ENCODE measurements at regions not wholly inside any gene's neighbourhood (a gene's known extent, or its start where the extent isn't known, plus 50 kb on each side); places are given as distances from the start of the nearest gene placed in this dataset.
"Not testable (repeated sequence)": the region's sequence is repeated elsewhere in the genome, so short reads cannot be mapped to it uniquely, and the experiment has no call there.

DNA sequence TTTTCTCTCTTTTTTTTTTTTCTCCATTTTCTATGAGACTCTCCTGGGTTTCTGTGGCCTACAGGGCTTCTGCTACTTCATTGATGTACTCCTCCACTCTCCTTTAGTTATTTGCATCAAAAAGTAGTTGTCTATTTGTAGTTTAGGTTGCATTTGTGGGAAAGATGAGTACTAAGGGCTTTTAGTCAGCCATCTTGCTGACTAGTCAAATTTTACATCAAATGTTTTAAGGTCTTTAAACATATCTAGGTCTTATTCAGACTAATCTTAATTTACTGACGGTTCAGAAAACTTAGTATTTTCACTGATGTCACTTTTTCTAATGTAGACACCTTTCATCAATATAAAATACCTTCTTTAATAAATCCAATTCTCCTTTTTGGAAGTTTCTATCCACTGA lies 871.0 kb downstream of the PLOD2 start:
- no peak for DNase-seq (ENCODE audit: low read depth)
- H3K4me3 ChIP-seq (ENCODE audit: control insufficient read depth, low read depth, low read length): no peak overlapping the region
- TF ChIP-seq, protein P1, sequence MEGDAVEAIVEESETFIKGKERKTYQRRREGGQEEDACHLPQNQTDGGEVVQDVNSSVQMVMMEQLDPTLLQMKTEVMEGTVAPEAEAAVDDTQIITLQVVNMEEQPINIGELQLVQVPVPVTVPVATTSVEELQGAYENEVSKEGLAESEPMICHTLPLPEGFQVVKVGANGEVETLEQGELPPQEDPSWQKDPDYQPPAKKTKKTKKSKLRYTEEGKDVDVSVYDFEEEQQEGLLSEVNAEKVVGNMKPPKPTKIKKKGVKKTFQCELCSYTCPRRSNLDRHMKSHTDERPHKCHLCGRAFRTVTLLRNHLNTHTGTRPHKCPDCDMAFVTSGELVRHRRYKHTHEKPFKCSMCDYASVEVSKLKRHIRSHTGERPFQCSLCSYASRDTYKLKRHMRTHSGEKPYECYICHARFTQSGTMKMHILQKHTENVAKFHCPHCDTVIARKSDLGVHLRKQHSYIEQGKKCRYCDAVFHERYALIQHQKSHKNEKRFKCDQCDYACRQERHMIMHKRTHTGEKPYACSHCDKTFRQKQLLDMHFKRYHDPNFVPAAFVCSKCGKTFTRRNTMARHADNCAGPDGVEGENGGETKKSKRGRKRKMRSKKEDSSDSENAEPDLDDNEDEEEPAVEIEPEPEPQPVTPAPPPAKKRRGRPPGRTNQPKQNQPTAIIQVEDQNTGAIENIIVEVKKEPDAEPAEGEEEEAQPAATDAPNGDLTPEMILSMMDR (conservative IDR thresholded peaks at IDR 0.05; ENCODE audit: control insufficient read depth, insufficient read depth, low read depth, low read length): no peak

DNA sequence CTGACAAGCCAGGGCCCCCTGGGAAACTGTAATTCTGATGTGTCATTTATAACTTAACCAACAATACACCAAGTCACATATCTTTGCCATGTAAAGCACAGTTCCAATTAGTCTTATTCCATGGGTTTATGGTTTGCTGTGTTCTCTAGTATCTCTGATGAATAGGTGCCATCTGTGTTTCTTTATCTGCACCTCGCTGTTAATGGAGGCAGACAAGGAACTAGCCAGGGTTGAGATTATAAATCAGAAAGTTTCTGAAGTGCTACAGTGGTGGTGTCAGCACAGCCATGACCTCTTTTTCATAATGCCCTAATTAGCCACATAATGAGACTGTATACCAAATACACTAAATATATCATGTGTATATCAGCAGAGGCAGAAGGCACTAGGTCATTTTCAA lies 866.4 kb downstream of the PLOD2 start:
- TF ChIP-seq, protein P1 (conservative IDR thresholded peaks at IDR 0.05; ENCODE audit: control insufficient read depth, insufficient read depth, low read depth, low read length): no peak
- H3K4me3 ChIP-seq (ENCODE audit: control insufficient read depth, low read depth, low read length): no peak overlapping the region
- DNase-seq (ENCODE audit: low read depth): no peak

DNA sequence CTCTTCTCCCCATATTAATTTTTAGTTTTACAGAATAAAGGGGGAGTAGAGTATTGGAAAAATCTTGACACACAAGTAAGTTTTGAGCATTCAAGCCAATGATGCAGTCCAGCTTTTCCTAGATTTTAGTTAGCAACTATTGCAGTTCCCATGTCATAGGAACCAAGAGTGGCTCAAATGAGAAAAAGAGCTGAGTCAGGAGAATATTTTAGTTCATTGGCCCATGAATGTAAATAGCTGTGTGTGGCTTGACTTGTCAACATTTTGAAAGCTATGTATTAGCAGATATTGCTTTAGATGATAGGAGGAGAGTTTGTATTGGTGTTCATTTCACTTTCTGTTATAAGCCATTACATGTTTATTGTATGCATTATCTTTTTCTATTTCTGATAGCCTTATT lies 853.7 kb downstream of the PLOD2 start:
- TF ChIP-seq, protein P1 (conservative IDR thresholded peaks at IDR 0.05; ENCODE audit: control insufficient read depth, insufficient read depth, low read depth, low read length): no peak
- no peak overlapping the region for H3K4me3 ChIP-seq (ENCODE audit: control insufficient read depth, low read depth, low read length)
- no peak for DNase-seq (ENCODE audit: low read depth)

DNA sequence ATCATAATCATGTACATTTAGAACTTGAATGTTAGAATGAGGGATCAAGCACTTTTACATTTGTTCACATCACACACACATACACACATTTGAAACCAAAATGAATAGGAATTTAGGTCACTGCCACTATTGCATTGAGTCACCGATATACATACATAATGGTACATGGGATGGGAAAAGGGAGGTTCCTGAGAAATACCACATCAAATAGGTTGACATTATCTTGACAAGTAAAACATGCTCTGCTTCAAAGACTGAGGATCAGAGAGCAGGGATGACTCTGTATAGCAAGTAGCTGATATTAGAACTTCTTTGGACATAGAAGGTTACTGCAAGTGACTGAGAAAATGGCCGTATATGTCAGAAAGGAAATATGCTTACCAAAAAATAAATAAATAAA lies 847.2 kb downstream of the PLOD2 start:
- H3K4me3 ChIP-seq (ENCODE audit: control insufficient read depth, low read depth, low read length): no peak overlapping the region
- TF ChIP-seq, protein P1 (conservative IDR thresholded peaks at IDR 0.05; ENCODE audit: control insufficient read depth, insufficient read depth, low read depth, low read length): no peak
- no peak for DNase-seq (ENCODE audit: low read depth)

DNA sequence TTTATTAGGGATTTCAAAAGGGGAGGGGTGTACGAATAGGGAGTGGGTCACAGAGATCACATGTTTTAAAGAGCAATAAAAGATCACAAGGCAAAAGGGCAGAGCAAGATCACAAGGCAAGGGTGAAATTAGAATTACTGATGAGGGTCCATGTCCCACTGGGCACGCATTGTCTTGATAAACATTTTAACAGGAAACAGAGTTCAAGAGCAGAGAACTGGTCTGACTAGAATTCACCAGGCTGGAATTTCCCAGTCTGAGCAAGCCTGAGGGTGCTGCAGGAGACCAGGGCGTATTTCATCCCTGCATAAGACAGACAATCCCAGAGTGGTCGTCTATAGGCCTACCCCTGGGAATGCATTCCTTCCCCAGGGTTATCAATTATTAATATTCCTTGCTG lies 844.7 kb downstream of the PLOD2 start:
- not testable (repeated sequence) for H3K4me3 ChIP-seq (ENCODE audit: control insufficient read depth, low read depth, low read length); DNase-seq (ENCODE audit: low read depth)

DNA sequence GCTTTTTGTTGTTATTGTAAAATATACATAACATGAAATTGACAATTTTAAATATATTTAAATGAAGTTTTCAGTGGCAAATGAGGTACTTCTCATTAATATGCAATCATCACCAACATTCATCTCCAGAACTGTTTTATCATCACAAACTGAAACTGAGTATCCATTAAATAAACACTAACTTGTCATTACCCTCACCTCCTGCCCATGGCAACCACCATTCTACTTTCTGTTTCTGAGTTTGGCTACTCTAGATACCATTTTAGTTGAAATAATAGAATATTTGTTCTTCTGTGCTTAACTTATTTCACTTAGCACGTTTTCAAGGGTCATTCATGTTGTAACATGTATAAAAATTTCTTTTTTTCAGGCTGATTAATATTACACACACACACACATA lies 834.3 kb downstream of the PLOD2 start:
- no peak overlapping the region for H3K4me3 ChIP-seq (ENCODE audit: control insufficient read depth, low read depth, low read length)
- TF ChIP-seq, protein P1 (conservative IDR thresholded peaks at IDR 0.05; ENCODE audit: control insufficient read depth, insufficient read depth, low read depth, low read length): no peak
- no peak for DNase-seq (ENCODE audit: low read depth)

DNA sequence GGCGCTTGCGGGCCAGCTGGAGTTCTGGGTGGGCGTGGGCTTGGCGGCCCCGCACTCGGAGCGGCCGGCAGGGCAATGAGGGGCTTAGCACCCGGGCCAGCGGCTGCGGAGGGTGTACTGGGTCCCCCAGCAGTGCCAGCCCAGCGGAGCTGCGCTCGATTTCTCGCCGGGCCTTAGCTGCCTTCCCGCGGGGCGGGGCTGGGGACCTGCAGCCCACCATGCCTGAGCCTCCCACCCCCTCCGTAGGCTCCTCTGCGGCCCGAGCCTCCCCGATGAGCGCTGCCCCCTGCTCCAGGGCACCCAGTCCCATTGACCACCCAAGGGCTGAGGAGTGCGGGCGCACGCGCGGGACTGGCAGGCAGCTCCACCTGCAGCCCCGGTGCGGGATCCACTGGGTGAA lies 827.6 kb downstream of the PLOD2 start:
- not testable (repeated sequence) for DNase-seq (ENCODE audit: low read depth); H3K4me3 ChIP-seq (ENCODE audit: control insufficient read depth, low read depth, low read length)

DNA sequence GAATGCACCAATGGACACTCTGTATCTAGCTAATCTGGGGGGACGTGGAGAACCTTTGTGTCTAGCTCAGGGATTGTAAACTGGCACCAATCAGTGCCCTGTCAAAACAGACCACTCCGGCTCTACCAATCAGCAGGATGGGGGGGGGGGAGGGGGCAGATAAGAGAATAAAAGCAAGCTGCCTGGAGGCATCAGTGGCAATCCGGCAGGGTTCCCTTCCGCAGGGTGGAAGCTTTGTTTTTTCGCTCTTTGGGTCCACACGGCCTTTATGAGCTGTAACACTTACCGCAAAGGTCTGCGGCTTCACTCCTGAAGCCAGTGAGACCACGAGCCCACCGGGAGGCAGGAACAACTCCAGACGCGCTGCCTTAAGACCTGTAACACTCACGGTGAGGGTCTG lies 827.1 kb downstream of the PLOD2 start:
- no peak for DNase-seq (ENCODE audit: low read depth)
- no peak overlapping the region for H3K4me3 ChIP-seq (ENCODE audit: control insufficient read depth, low read depth, low read length)
- TF ChIP-seq, protein P1 (conservative IDR thresholded peaks at IDR 0.05; ENCODE audit: control insufficient read depth, insufficient read depth, low read depth, low read length): no peak
